AG08395 (cell line): ENCODE measurements at regions not wholly inside any gene's neighbourhood (a gene's known extent, or its start where the extent isn't known, plus 50 kb on each side); places are given as distances from the start of the nearest gene placed in this dataset.

Experiments used
- DNase-seq: peaks from one replicate; pipeline ENCODE4 v3.0.0; 2012; ENCODE audit warnings: mixed read lengths, low spot score

- no peak for DNase-seq
Measured at GRCh38 chr2:41062336-41062735, 610.4 kb upstream of the SLC8A1 start.

DNA sequence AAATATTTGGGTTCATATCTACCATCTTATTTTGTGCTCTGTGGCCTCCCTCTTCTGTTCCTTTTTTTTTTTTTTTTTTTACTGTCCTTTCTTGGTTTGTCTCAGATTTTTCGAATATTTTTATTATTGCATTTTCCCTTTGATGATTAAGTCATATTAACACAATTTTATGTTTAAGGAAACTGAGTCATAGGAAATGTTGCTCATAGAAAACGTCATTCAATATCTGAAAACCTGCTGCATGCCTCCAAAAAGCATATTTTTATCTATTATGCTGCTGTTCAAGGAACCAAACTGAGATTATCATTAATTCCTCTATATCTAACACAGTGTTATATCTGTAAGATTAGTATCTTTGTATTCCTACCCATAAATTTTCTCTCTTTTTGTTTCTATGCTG is 614.3 kb upstream of the SLC8A1 start:
- DNase-seq: no peak

GRCh38 chr2:41068740-41069139 is 616.9 kb upstream of the SLC8A1 start:
- DNase-seq: no peak

GRCh38 chr2:41078341-41078740 is 626.5 kb upstream of the SLC8A1 start:
- DNase-seq: no peak

GRCh38 chr2:41079011-41079410 is 627.1 kb upstream of the SLC8A1 start:
- DNase-seq: no peak

- DNase-seq: no peak
Measured at GRCh38 chr2:41084321-41084720, 632.4 kb upstream of the SLC8A1 start.

- DNase-seq: no peak
Measured at GRCh38 chr2:41087946-41088345, 636.1 kb upstream of the SLC8A1 start.

DNA sequence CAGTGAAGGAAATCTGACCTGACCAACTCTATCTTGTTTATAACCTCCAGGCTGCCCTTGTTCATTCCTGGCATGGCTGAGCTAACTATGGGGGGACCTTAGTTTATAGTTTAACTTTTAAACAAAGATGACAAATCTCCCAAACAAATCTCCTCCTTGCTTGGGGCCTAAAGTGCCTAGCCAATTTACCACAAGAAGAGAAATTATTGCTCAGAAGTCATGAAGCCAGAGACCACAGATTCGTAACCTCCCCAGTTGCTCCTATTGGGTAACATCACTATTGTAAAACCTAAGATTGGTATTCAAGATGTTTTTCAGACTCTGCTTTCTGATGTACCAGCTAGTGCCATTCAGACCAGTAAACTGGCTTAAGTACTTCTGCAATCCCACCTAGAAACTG is 649.4 kb upstream of the SLC8A1 start:
- no peak for DNase-seq

DNA sequence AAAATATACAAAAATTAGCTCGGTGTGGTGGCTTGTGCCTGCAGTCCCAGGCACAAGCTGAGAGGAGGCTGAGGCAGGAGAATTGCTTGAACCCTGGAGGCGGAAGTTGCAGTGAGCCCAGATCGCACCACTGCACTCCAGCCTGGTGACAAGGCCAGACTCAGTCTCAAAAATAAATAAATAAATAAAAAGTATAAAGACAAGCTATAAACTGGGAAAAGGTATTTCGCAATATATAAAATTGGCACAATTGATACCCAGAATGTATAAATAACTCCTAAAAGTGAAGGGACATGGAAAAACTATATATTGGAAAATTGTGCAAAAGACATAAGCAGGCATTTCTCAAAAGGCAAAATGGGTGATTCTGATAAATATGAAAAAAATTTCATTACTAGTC is 657.9 kb upstream of the SLC8A1 start:
- DNase-seq: no peak

GRCh38 chr2:41111836-41112627 is 660.1 kb upstream of the SLC8A1 start:
- DNase-seq: no peak

- DNase-seq: no peak
Measured at GRCh38 chr2:41116106-41116797, 664.4 kb upstream of the SLC8A1 start.

DNA sequence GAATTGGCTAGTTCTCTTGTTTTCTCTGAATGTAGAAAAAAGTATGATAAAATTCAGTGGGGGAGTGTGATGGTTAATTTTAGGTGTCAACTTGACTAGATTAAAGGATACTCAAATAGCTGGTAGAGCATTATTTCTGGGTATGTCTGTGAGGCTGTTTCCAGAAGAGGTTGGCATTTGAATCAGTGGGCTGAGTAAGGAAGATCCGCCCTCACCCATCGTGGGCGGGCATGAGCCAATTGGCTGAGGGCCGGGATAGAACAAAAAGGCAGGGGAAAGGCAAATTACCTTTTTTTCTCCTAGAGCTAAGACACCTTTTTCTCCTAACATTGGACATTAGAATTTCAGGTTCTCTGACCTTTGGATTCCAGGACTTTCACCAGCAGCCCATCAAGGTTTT is 667.6 kb upstream of the SLC8A1 start:
- no peak for DNase-seq

- no peak for DNase-seq
Measured at GRCh38 chr2:41123341-41123740, 671.5 kb upstream of the SLC8A1 start.

DNA sequence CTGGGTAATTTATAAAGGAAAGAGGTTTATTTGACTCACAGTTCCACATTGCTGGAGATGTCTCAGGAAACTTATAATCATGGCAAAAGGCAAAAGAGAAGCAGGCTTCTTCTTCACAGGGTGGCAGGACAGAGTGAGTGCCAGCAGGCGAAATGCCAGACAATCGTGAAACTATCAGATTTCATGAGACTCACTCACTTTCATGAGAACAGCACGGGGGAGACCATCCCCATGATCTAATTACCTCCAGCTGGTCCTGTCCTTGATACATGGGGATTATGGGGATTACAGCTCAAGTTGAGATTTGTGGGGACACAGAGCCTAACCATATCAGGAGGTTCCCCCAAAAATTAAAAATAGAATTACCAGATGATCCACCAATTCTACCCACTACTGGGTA is 675.5 kb upstream of the SLC8A1 start:
- no peak for DNase-seq

DNA sequence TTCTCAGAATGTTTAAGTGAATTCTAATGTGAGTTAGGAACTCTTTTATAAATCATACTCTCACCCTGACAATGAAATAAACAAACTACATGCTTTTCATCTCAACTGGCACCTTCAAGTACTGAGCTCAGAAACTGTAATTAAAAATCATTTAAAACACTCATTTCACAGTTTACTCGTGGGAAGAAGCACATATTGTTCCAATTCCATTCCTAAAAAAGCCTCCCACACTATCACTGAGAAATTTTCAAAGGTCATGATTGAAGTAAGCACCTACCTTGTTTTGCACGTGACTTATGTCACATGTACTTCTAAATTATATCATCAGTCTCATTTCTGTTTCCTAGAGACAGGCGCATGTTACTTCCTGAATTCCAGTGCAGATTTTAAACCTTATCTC is 678.1 kb upstream of the SLC8A1 start:
- no peak for DNase-seq

- no peak for DNase-seq
Measured at GRCh38 chr2:41137031-41137430, 685.1 kb upstream of the SLC8A1 start.

- DNase-seq: no peak
Measured at GRCh38 chr2:41141146-41141791, 689.4 kb upstream of the SLC8A1 start.

DNA sequence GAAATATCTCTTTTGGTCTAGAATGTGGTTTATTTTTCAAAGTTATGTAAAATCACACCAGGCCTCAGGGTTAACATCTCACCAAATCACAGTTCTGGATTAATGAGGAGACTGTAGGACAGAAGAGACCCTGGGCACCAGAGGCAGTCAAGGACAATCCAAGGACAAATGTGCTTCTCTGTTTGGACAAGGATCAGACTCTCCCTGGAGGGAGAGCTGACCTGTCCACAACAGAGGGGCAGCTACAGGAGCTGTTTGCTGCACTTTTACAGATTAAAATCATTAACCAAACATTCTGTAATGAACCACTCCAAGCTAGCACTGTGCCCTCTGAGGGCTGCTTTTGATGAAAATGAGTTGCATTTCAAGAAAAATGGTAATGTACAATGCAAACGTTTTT is 690.6 kb upstream of the SLC8A1 start:
- DNase-seq: no peak

- DNase-seq: no peak
Measured at GRCh38 chr2:41145066-41145465, 693.2 kb upstream of the SLC8A1 start.

DNA sequence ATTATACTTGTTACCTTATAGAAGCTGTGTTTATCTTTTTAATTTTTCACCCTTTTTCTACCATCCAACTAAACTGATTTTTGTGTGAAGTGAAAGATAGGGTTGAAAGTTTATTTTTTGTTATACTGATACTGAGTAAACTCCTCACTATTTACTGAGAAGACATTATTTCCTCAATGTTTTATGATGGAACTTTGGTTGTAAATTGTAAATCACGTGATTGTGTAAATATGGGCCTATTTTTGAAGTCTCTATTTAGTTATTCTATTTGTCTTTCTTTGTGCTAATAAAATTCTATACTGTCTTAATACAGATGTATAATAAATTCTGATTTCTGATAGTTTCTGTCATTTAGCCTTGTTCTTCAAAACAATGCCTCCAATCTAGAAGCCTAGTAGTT is 697.2 kb upstream of the SLC8A1 start:
- DNase-seq: no peak

DNA sequence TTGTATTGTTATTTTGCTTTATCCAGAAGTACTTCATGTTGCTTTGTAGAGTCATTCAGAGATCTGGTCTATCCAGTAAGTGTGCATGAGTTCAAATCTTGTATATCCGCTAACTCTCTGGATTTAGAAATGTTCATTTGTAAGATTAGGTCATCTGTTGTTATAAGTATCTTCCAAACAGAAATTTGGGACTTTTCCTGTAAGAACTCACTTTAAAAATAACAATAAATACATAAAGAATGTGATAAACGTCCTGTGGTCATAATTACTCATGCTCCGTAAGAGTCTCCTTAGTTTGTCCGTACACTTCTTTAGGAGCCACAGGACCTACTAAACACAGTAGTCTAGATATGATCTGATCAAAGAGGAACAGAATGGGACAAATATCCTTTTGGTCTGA is 699.9 kb upstream of the SLC8A1 start:
- DNase-seq: no peak

- DNase-seq: no peak
Measured at GRCh38 chr2:41152318-41152717, 700.4 kb upstream of the SLC8A1 start.

GRCh38 chr2:41160439-41160838 is 708.5 kb upstream of the SLC8A1 start:
- no peak for DNase-seq
